PC-3 (cell line): ENCODE measurements at regions not wholly inside any gene's neighbourhood (a gene's known extent, or its start where the extent isn't known, plus 50 kb on each side); places are given as distances from the start of the nearest gene placed in this dataset.

Source experiments
- ATAC-seq: fragments of 200-7000 bp; cut with Tn5 transposase; 2 replicates; pipeline ENCODE4 v1.9.1; 2020; ENCODE audit warnings: mild to moderate bottlenecking, moderate library complexity
- BruUV-seq: library from RNA; stranded (reverse); fragments of 400-500 nt; replicated peaks from 2 replicates; lab custom pipeline; 2021; lab: Mats Ljungman, UMichigan
- CTCF ChIA-PET: fragments of 300-600 bp; sonication (Branson Sonifier 250); formaldehyde crosslinking; loops from one replicate; lab custom pipeline; 2022; ENCODE audit warnings: antibody characterized with exemption; lab: Charles Lee
- POLR2A ChIA-PET: fragments of 300-600 bp; sonication (Branson Sonifier 250); formaldehyde crosslinking; loops from one replicate; lab custom pipeline; 2022; ENCODE audit warnings: antibody characterized with exemption; ENCODE audit not compliant: unreplicated experiment; lab: Charles Lee
- DNase-seq: peaks from one replicate; pipeline ENCODE4 v3.0.0-alpha.2; 2015
- H2AFZ ChIP-seq: fragments of 300-600 bp; sonication (generic); 2 replicates; pipeline ENCODE4 v1.6.0; 2016; ENCODE audit warnings: antibody characterized with exemption, low read length
- H3F3A ChIP-seq: fragments of 300-600 bp; sonication (generic); one replicate; pipeline ENCODE4 v1.6.0; 2017; ENCODE audit warnings: antibody characterized with exemption, low read length, control low read depth, mild to moderate bottlenecking; ENCODE audit not compliant: unreplicated experiment
- H3K27ac ChIP-seq: fragments of 300-600 bp; sonication (generic); 2 replicates; pipeline ENCODE4 v1.5.1; 2016; ENCODE audit warnings: mild to moderate bottlenecking, low read length
- H3K27me3 ChIP-seq: fragments of 300-600 bp; sonication (generic); 2 replicates; pipeline ENCODE4 v1.6.1; 2016; ENCODE audit warnings: low read length, mixed read lengths
- H3K36me3 ChIP-seq: fragments of 300-600 bp; sonication (generic); 2 replicates; pipeline ENCODE4 v1.6.1; 2016; ENCODE audit warnings: low read depth, mixed run types, low read length, mixed read lengths
- H3K4me1 ChIP-seq: fragments of 300-600 bp; sonication (generic); 2 replicates; pipeline ENCODE4 v1.5.1; 2016; ENCODE audit warnings: low read length; ENCODE audit not compliant: insufficient read depth
- H3K4me2 ChIP-seq: fragments of 300-600 bp; sonication (generic); 2 replicates; pipeline ENCODE4 v1.6.0; 2016; ENCODE audit warnings: low read length
- H3K4me3 ChIP-seq: fragments of 300-600 bp; sonication (generic); 2 replicates; pipeline ENCODE4 v1.5.1; 2016; ENCODE audit warnings: mild to moderate bottlenecking, low read length, mixed read lengths
- H3K79me2 ChIP-seq: fragments of 300-600 bp; sonication (generic); 2 replicates; pipeline ENCODE4 v1.6.1; 2017; ENCODE audit warnings: low read length, mixed read lengths
- H3K9ac ChIP-seq: fragments of 300-600 bp; sonication (generic); 2 replicates; pipeline ENCODE4 v1.6.0; 2016; ENCODE audit warnings: mild to moderate bottlenecking, low read length
- H3K9me2 ChIP-seq: fragments of 300-600 bp; sonication (generic); replicated peaks from 2 replicates; pipeline ENCODE4 v1.6.1; 2016; ENCODE audit warnings: mixed run types, low read length, mixed read lengths
- H3K9me3 ChIP-seq: fragments of 300-600 bp; sonication (generic); 2 replicates; pipeline ENCODE4 v1.6.1; 2016; ENCODE audit warnings: low read length, mixed read lengths
- H4K20me1 ChIP-seq: fragments of 300-600 bp; sonication (generic); 2 replicates; pipeline ENCODE4 v1.6.1; 2016; ENCODE audit warnings: low read length, mixed read lengths
- CTCF ChIP-seq: fragments of 300-600 bp; sonication (generic); conservative IDR thresholded peaks from 2 replicates; pipeline ENCODE4 v1.5.1; 2017; ENCODE audit warnings: antibody characterized with exemption, low read depth, mild to moderate bottlenecking, low read length
- EZH2 ChIP-seq: fragments of 300-600 bp; sonication (generic); IDR thresholded peaks from one replicate; pipeline ENCODE4 v1.6.1; 2017; ENCODE audit warnings: antibody characterized with exemption, mild to moderate bottlenecking, low read length; ENCODE audit not compliant: unreplicated experiment
- EZH2phosphoT487 ChIP-seq: fragments of 300-600 bp; sonication (generic); IDR thresholded peaks from 2 replicates; pipeline ENCODE4 v1.6.1; 2018; ENCODE audit warnings: mild to moderate bottlenecking, antibody characterized with exemption, low read length, borderline replicate concordance
- intact Hi-C: fragments of 100-400 bp; cut with micrococcal nuclease; formaldehyde crosslinking; loops from 2 replicates; pipeline ENCODE4 v1.9.0; 2023

GRCh38 chr1:29966526-29967045, 730.3 kb downstream of the PTPRU start:
- Histone ChIP-seq H3K4me1 (peaks cover 4% of the 10 kb centered on the region; the same call in 1 of the 2 replicates), H3F3A (no peaks in the 10 kb centered on the region), H2AFZ (no peak overlapping the region), H3K9ac (no peak overlapping the region), H3K79me2 (no peaks in the 10 kb centered on the region), H3K27ac (no peak overlapping the region), H3K4me3 (no peak overlapping the region), H3K4me2 (no peak overlapping the region), H3K27me3 (no peaks in the 10 kb centered on the region), H3K9me2 (no peaks in the 10 kb centered on the region), H3K36me3 (no peaks in the 10 kb centered on the region), H3K9me3 (no peaks in the 10 kb centered on the region), H4K20me1 (no peaks in the 10 kb centered on the region)
- ChIA-PET POLR2A (no interaction called here), CTCF (no interaction called here)
- intact Hi-C loops, result no loop called here
- TF ChIP-seq EZH2phosphoT487 (no peak), EZH2 (no peak), CTCF (no peak)
- no peak for ATAC-seq
- DNase-seq, result no peak
- BruUV-seq, result no TSS peak

- Histone ChIP-seq H3K27ac (no peak overlapping the region), H3K27me3 (no peaks in the 10 kb centered on the region), H3K9ac (no peak overlapping the region), H3K9me3 (no peaks in the 10 kb centered on the region), H3K4me1 (peaks cover 4% of the 10 kb centered on the region; the same call in 1 of the 2 replicates), H3F3A (no peaks in the 10 kb centered on the region), H3K4me3 (no peak overlapping the region), H3K79me2 (no peaks in the 10 kb centered on the region), H3K9me2 (no peaks in the 10 kb centered on the region), H3K36me3 (no peaks in the 10 kb centered on the region), H2AFZ (no peak overlapping the region), H4K20me1 (no peaks in the 10 kb centered on the region), H3K4me2 (no peak overlapping the region)
- ChIA-PET POLR2A (no interaction called here), CTCF (no interaction called here)
- ATAC-seq (no peak), DNase-seq (no peak)
- TF ChIP-seq EZH2phosphoT487 (no peak), CTCF (no peak), EZH2 (no peak)
- intact Hi-C loops, result no loop called here
- BruUV-seq, result no TSS peak
These were observed 728.6 kb downstream of the PTPRU start for GRCh38 chr1:29964718-29965533.

DNA sequence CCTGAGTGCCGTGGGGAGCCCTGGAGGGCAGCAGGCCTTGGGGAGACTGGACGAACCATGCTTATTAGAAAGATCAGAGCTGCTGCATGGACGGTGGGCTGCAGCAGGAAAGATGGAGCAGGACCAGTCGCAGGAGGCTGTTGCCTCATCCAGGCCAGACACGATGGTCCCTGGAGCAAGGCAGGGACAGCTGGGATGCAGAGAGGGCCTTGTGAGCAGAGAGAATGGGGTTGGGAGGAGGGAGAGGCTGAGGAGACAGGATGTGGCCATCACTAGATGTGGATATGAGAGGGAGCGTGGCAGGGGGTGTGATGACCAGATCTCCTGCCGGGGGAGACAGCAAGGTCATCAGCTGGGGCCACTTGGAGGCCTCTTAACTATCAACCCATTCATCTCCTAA, 727.6 kb downstream of the PTPRU start:
- no peak overlapping the region for H3K4me2 ChIP-seq
- H3K36me3 ChIP-seq, result no peaks in the 10 kb centered on the region
- H3K27ac ChIP-seq, result no peak overlapping the region
- peaks cover 4% of the 10 kb centered on the region; the same call in 1 of the 2 replicates for H3K4me1 ChIP-seq
- DNase-seq (no peak), ATAC-seq (no peak)
- BruUV-seq, result no TSS peak
- no peak overlapping the region for H3K9ac ChIP-seq
- H3K4me3 ChIP-seq, result no peak overlapping the region
- no peaks in the 10 kb centered on the region for H3K9me2 ChIP-seq
- intact Hi-C loops, result no loop called here
- H2AFZ ChIP-seq, result no peak overlapping the region
- CTCF ChIA-PET, result no interaction called here
- POLR2A ChIA-PET, result no interaction called here
- TF ChIP-seq EZH2phosphoT487, result no peak
- no peak for TF ChIP-seq CTCF
- no peak for TF ChIP-seq EZH2
- no peaks in the 10 kb centered on the region for H3K79me2 ChIP-seq
- no peaks in the 10 kb centered on the region for H4K20me1 ChIP-seq
- H3F3A ChIP-seq, result no peaks in the 10 kb centered on the region
- H3K9me3 ChIP-seq, result no peaks in the 10 kb centered on the region
- no peaks in the 10 kb centered on the region for H3K27me3 ChIP-seq
